ENCODE measurements at regions not wholly inside any gene's neighbourhood (a gene's known extent, or its start where the extent isn't known, plus 50 kb on each side); places are given as distances from the start of the nearest gene placed in this dataset.

GRCh38 chr4:101596781-101597552 is 193.6 kb upstream of the BANK1 start:
- Histone ChIP-seq H3K9ac (ENCODE audit: control insufficient read depth, extremely low read depth, insufficient read depth, low read length) (no peak overlapping the region), H3K36me3 (ENCODE audit: control insufficient read depth in 2 of 2, extremely low read depth in 1 of 2, insufficient read depth in 2 of 2, low read length in 2 of 2) (no peaks in the 10 kb centered on the region), H3K9me3 (ENCODE audit: control insufficient read depth, low read depth, low read length) (no peaks in the 10 kb centered on the region), H3K27ac (ENCODE audit: control insufficient read depth, insufficient read depth, low read length) (no peak overlapping the region), H2AFZ (ENCODE audit: control insufficient read depth, low read length) (no peak overlapping the region), H3K79me2 (ENCODE audit: control insufficient read depth, insufficient read depth, low read length) (no peaks in the 10 kb centered on the region), H3K4me2 (ENCODE audit: control insufficient read depth, extremely low read depth, insufficient read depth, low read depth, low read length) (no peak overlapping the region), H4K20me1 (ENCODE audit: control insufficient read depth, extremely low read depth, insufficient read depth, low read length) (no peaks in the 10 kb centered on the region), H3K27me3 (ENCODE audit: control insufficient read depth, extremely low read depth, insufficient read depth, low read length) (no peaks in the 10 kb centered on the region), H3K9me1 (ENCODE audit: control insufficient read depth, extremely low read depth, insufficient read depth, low read length) (no peaks in the 10 kb centered on the region), H3K4me1 (ENCODE audit: control insufficient read depth, extremely low read depth, insufficient read depth, low read length) (peaks cover 17% of the 10 kb centered on the region), H3K4me3 (ENCODE audit: control insufficient read depth in 2 of 3, extremely low read depth in 1 of 3, insufficient read depth in 2 of 3, low read depth in 1 of 3, low read length in 3 of 3) (no peak overlapping the region)
- dilution Hi-C loops (cut with MboI; ENCODE audit: extremely low pct_ligation_motif_present, low sequenced_read_pairs), result no loop called here
- DNase-seq (ENCODE audit: low read depth, low spot score) (no peak), FAIRE-seq (no peak)
- TF ChIP-seq CTCF (optimal IDR thresholded peaks at IDR 0.05 in 1 of 3, IDR thresholded peaks at IDR 0.05 in 1 of 3, conservative IDR thresholded peaks at IDR 0.05 in 1 of 3; ENCODE audit: extremely low read depth in 1 of 3, insufficient read depth in 2 of 3, low read length in 3 of 3), result peak; percentile 10 to 40 (median 22)
- no peak for TF ChIP-seq EZH2 (IDR thresholded peaks at IDR 0.05; ENCODE audit: low read length)

GRCh38 chr4:101594588-101594987 is 195.9 kb upstream of the BANK1 start:
- dilution Hi-C loops (cut with MboI; ENCODE audit: extremely low pct_ligation_motif_present, low sequenced_read_pairs), result no loop called here
- Histone ChIP-seq H3K79me2 (ENCODE audit: control insufficient read depth, insufficient read depth, low read length) (no peaks in the 10 kb centered on the region), H3K9ac (ENCODE audit: control insufficient read depth, extremely low read depth, insufficient read depth, low read length) (no peak overlapping the region), H4K20me1 (ENCODE audit: control insufficient read depth, extremely low read depth, insufficient read depth, low read length) (no peaks in the 10 kb centered on the region), H3K4me1 (ENCODE audit: control insufficient read depth, extremely low read depth, insufficient read depth, low read length) (peaks cover 6% of the 10 kb centered on the region), H3K36me3 (ENCODE audit: control insufficient read depth in 2 of 2, extremely low read depth in 1 of 2, insufficient read depth in 2 of 2, low read length in 2 of 2) (no peaks in the 10 kb centered on the region), H3K27me3 (ENCODE audit: control insufficient read depth, extremely low read depth, insufficient read depth, low read length) (no peaks in the 10 kb centered on the region), H3K27ac (ENCODE audit: control insufficient read depth, insufficient read depth, low read length) (no peak overlapping the region), H3K9me3 (ENCODE audit: control insufficient read depth, low read depth, low read length) (no peaks in the 10 kb centered on the region), H2AFZ (ENCODE audit: control insufficient read depth, low read length) (no peak overlapping the region), H3K4me3 (ENCODE audit: control insufficient read depth in 2 of 3, extremely low read depth in 1 of 3, insufficient read depth in 2 of 3, low read depth in 1 of 3, low read length in 3 of 3) (no peak overlapping the region), H3K4me2 (ENCODE audit: control insufficient read depth, extremely low read depth, insufficient read depth, low read depth, low read length) (no peak overlapping the region), H3K9me1 (ENCODE audit: control insufficient read depth, extremely low read depth, insufficient read depth, low read length) (no peaks in the 10 kb centered on the region)
- DNase-seq (ENCODE audit: low read depth, low spot score) (no peak), FAIRE-seq (no peak)
- TF ChIP-seq EZH2 (IDR thresholded peaks at IDR 0.05; ENCODE audit: low read length) (no peak), CTCF (optimal IDR thresholded peaks at IDR 0.05 in 1 of 3, IDR thresholded peaks at IDR 0.05 in 1 of 3, conservative IDR thresholded peaks at IDR 0.05 in 1 of 3; ENCODE audit: extremely low read depth in 1 of 3, insufficient read depth in 2 of 3, low read length in 3 of 3) (no peak)
